ENCODE measurements at regions not wholly inside any gene's neighbourhood (a gene's known extent, or its start where the extent isn't known, plus 50 kb on each side); places are given as distances from the start of the nearest gene placed in this dataset.

DNA sequence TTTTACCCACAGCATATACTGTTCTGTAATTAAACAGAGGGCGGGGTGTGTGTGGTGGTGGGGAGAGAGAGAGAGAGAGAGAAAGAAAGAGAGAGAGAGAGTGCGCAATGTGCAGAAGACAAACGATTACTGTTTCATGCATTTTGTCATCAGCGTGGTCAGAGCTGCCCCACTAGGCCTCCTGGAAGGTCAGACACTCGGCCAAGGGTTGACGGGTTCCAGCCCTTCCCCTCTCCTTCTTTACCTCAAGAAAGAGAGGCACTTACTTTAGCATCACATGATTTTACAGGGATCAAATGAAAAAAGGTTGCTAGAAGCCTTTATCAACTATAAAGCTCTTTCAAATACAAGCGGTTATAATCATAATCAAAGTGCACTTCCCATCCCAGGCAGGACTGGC is 269.2 kb upstream of the SORL1-AS1 start:
- peaks cover 3% of the 10 kb centered on the region; the same call in 1 of the 2 replicates for H3K4me1 ChIP-seq (ENCODE audit: insufficient read depth, low read length)
- Mint-ChIP-seq H3K36me3 (ENCODE audit: insufficient read depth in 1 of 3, low read depth in 3 of 3) (peaks cover 0 to 2% (median 0%) of the 10 kb centered on the region in 3 experiments; a peak in 3 of 7 replicates), H3K4me3 (peak overlapping the region; percentile 63 to 73), H3K4me1 (peaks cover 9 to 12% of the 10 kb centered on the region in 2 experiments), H3K9me3 (peaks cover 0 to 3% of the 10 kb centered on the region in 2 experiments; a peak in 2 of 5 replicates), H3K27me3 (ENCODE audit: low read depth) (peaks cover 44% of the 10 kb centered on the region), H3K27ac (peak overlapping the region in 1 of 3 experiments; percentile 95; a peak in 1 of 7 replicates)
- TF ChIP-seq CTCF (conservative IDR thresholded peaks at IDR 0.05) = no peak
- no peaks in the 10 kb centered on the region for H3K79me2 ChIP-seq (ENCODE audit: insufficient read depth, low read length)
- H3K9ac ChIP-seq (ENCODE audit: extremely low read depth, insufficient read length, low read length) = no peak overlapping the region
- H3K23ac ChIP-seq (ENCODE audit: insufficient read length, low read depth, low read length) = no peak overlapping the region
- H2BK20ac ChIP-seq (ENCODE audit: low read depth, low read length, poor library complexity, severe bottlenecking) = no peak overlapping the region
- no peak overlapping the region for H4K5ac ChIP-seq (ENCODE audit: insufficient read length, low read depth, low read length)
- H2BK5ac ChIP-seq (ENCODE audit: insufficient read length, low read length) = no peak overlapping the region
- no peak overlapping the region for H2BK120ac ChIP-seq (ENCODE audit: low read depth, low read length, poor library complexity, severe bottlenecking)
- H2BK12ac ChIP-seq (ENCODE audit: insufficient read length, low read depth, low read length) = no peak overlapping the region
- DNase-seq = no peak
- no peaks in the 10 kb centered on the region for H3K27me3 ChIP-seq (ENCODE audit: insufficient read depth, low read length)
- no CpG with 5 or more reads among the region's 7 CpGs for WGBS (ENCODE audit: extremely low coverage, insufficient read length, low lambda C conversion rate)
- no peak overlapping the region for H3K18ac ChIP-seq (ENCODE audit: insufficient read length, low read depth, low read length)
- H3K56ac ChIP-seq (ENCODE audit: insufficient read length, low read depth, low read length) = no peak overlapping the region
- H2AFZ ChIP-seq (ENCODE audit: low read length) = no peak overlapping the region
- peaks cover 10% of the 10 kb centered on the region for H3K23me2 ChIP-seq (ENCODE audit: insufficient read length, low read depth, low read length, poor library complexity, severe bottlenecking)
- H3T11ph ChIP-seq (ENCODE audit: low read length) = no peak overlapping the region
- H2AK5ac ChIP-seq (ENCODE audit: insufficient read length, low read length) = no peak overlapping the region
- H4K20me1 ChIP-seq (ENCODE audit: control insufficient read depth, insufficient read depth, insufficient read length) = no peaks in the 10 kb centered on the region
- H3K4ac ChIP-seq (ENCODE audit: low read depth, low read length) = no peak overlapping the region
- peak overlapping the region; percentile 70 for H3K4me2 ChIP-seq (ENCODE audit: insufficient read depth, insufficient read length, low read length)
- H3K27ac ChIP-seq (ENCODE audit: insufficient read length, low read depth, low read length) = no peak overlapping the region
- no peaks in the 10 kb centered on the region for H3K9me3 ChIP-seq (ENCODE audit: control insufficient read depth, low read depth, low read length)
- no peak overlapping the region for H2BK15ac ChIP-seq (ENCODE audit: low read depth, low read length)
- H3K14ac ChIP-seq (ENCODE audit: insufficient read depth, low read length) = no peak overlapping the region; the same call in 1 of the 2 replicates
- H3K79me1 ChIP-seq (ENCODE audit: insufficient read depth, low read depth, low read length, poor library complexity, severe bottlenecking) = no peaks in the 10 kb centered on the region
- no peak overlapping the region for H4K91ac ChIP-seq (ENCODE audit: insufficient read length, low read depth, low read length)
- H4K8ac ChIP-seq (replicated peaks; ENCODE audit: insufficient read length, low read depth, low read length) = no peak overlapping the region
